DOHH2 (cell line): ENCODE measurements at regions not wholly inside any gene's neighbourhood (a gene's known extent, or its start where the extent isn't known, plus 50 kb on each side); places are given as distances from the start of the nearest gene placed in this dataset.

Experiments
- H3F3A ChIP-seq: fragments of 200-600 bp; sonication (generic), shearing (Covaris generic); 2 replicates; pipeline ENCODE4 v1.6.0; 2016; ENCODE audit warnings: antibody characterized with exemption, mild to moderate bottlenecking; ENCODE audit not compliant: control insufficient read depth, insufficient read depth
- H3K27ac ChIP-seq: fragments of 200-600 bp; sonication (generic); 2 replicates; pipeline ENCODE4 v1.5.1; 2014; ENCODE audit warnings: low read depth, mild to moderate bottlenecking, low read length, moderate library complexity
- H3K27me3 ChIP-seq: fragments of 200-600 bp; sonication (generic); 2 replicates; pipeline ENCODE4 v1.6.1; 2014; ENCODE audit warnings: mild to moderate bottlenecking, low read length, mixed read lengths; ENCODE audit not compliant: control insufficient read depth
- H3K36me3 ChIP-seq: fragments of 200-600 bp; sonication (generic); 2 replicates; pipeline ENCODE4 v1.6.1; 2014; ENCODE audit warnings: mild to moderate bottlenecking, low read length, moderate library complexity, mixed read lengths; ENCODE audit not compliant: control insufficient read depth
- H3K4me1 ChIP-seq: fragments of 200-600 bp; sonication (generic); 2 replicates; pipeline ENCODE4 v1.6.1; 2014; ENCODE audit warnings: mild to moderate bottlenecking, low read length, mixed read lengths; ENCODE audit not compliant: control insufficient read depth
- H3K4me2 ChIP-seq: fragments of 200-600 bp; sonication (generic); 2 replicates; pipeline ENCODE4 v1.6.0; 2014; ENCODE audit warnings: mild to moderate bottlenecking, low read length, moderate library complexity
- H3K4me3 ChIP-seq: fragments of 200-600 bp; sonication (generic); 2 replicates; pipeline ENCODE4 v1.5.1; 2014; ENCODE audit warnings: mild to moderate bottlenecking, low read length, mixed read lengths
- H3K79me2 ChIP-seq: fragments of 200-600 bp; sonication (generic); 2 replicates; pipeline ENCODE4 v1.6.1; 2014; ENCODE audit warnings: mild to moderate bottlenecking, low read length, mixed read lengths; ENCODE audit not compliant: control insufficient read depth
- H3K9me2 ChIP-seq: fragments of 200-600 bp; sonication (generic); replicated peaks from 2 replicates; pipeline ENCODE4 v1.6.1; 2014; ENCODE audit warnings: mild to moderate bottlenecking, low read length, mixed read lengths; ENCODE audit not compliant: control insufficient read depth
- H3K9me3 ChIP-seq: fragments of 200-600 bp; sonication (generic); 2 replicates; pipeline ENCODE4 v1.6.1; 2014; ENCODE audit warnings: antibody characterized with exemption, low read length, mixed read lengths; ENCODE audit not compliant: control insufficient read depth, insufficient read depth
- H4K20me1 ChIP-seq: fragments of 200-600 bp; sonication (generic); 2 replicates; pipeline ENCODE4 v1.6.0; 2014; ENCODE audit warnings: low read depth, mild to moderate bottlenecking, antibody characterized with exemption, low read length, moderate library complexity; ENCODE audit not compliant: control insufficient read depth, insufficient read depth
- CTCF ChIP-seq: fragments of 200-600 bp; sonication (generic); IDR thresholded peaks from one replicate; pipeline ENCODE4 v1.5.1; 2014; ENCODE audit warnings: antibody characterized with exemption, mild to moderate bottlenecking, low read depth, low read length; ENCODE audit not compliant: poor library complexity, severe bottlenecking
- EZH2phosphoT487 ChIP-seq: fragments of 200-600 bp; sonication (generic); IDR thresholded peaks from 2 replicates; pipeline ENCODE4 v1.6.1; 2017; ENCODE audit warnings: borderline replicate concordance, mild to moderate bottlenecking, antibody characterized with exemption, low read length, moderate library complexity, mixed read lengths

DNA sequence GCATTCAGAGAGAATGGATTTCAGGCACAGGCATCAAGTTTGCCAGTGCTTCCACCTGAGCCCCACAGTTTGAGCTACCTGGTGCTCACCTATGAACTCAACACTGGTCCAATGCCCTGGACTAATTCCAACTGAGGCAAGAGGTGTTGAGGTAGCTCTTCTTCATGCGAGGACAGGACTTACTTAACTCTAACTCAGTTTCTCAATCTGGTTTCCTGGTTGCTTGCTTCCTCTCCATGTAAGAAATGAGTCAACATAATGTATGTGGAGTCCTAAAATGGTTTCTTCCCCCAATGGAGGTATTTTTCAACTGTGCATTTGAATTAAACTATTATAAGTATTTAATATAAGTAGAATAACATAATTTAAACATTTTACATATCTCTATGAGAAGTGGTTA is 523.6 kb upstream of the DAB2 start:
- Histone ChIP-seq H3F3A (no peaks in the 10 kb centered on the region), H3K9me3 (no peaks in the 10 kb centered on the region), H3K27me3 (no peaks in the 10 kb centered on the region), H3K36me3 (no peaks in the 10 kb centered on the region), H3K27ac (no peak overlapping the region), H3K4me1 (no peaks in the 10 kb centered on the region), H3K4me3 (no peak overlapping the region), H3K9me2 (no peaks in the 10 kb centered on the region), H3K4me2 (no peak overlapping the region), H4K20me1 (no peaks in the 10 kb centered on the region), H3K79me2 (no peaks in the 10 kb centered on the region)
- TF ChIP-seq EZH2phosphoT487 (no peak), CTCF (no peak)

- H4K20me1 ChIP-seq: no peaks in the 10 kb centered on the region
- H3K4me3 ChIP-seq: no peak overlapping the region
- TF ChIP-seq EZH2phosphoT487 (no peak), CTCF (no peak)
- no peaks in the 10 kb centered on the region for H3K27me3 ChIP-seq
- H3K36me3 ChIP-seq: no peaks in the 10 kb centered on the region
- no peaks in the 10 kb centered on the region for H3K9me3 ChIP-seq
- H3F3A ChIP-seq: no peaks in the 10 kb centered on the region
- no peak overlapping the region for H3K4me2 ChIP-seq
- no peaks in the 10 kb centered on the region for H3K79me2 ChIP-seq
- H3K27ac ChIP-seq: no peak overlapping the region
- H3K4me1 ChIP-seq: no peaks in the 10 kb centered on the region
- no peaks in the 10 kb centered on the region for H3K9me2 ChIP-seq
Measured at GRCh38 chr5:39947657-39948056, 522.9 kb upstream of the DAB2 start.

DNA sequence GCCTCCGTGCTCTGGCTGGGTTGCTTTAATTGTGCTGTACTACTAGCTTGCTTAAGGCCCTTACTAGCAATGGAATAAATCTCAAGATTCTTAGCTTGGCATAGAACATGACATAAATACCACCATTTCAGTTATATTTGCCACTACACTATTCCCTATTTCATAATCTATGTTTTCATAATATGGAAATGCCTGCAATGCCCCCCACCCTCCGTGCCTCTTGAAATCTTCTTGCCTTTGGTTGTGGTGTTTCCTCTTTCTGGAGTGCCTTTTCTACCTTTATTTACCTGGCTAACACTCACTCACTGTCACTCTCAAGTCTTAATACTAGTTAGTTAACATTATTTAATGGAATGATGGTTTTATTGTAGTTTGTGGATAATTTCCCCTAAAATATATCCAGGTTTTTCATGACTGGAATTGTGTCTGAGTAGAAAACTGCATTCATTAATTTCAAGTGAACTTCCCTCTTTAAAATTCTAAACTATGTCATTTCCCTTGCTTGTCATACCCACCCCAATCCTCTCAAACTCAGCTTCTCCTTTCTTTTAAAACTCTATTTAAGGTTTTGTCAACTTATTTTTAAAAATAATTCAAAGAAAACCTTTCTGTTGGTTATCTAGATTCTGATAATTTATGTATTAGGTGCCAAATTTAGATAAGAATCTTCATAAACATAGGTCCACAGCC is 521.7 kb upstream of the DAB2 start:
- Histone ChIP-seq H3K4me3 (no peak overlapping the region), H3K4me2 (no peak overlapping the region), H3K27ac (no peak overlapping the region), H4K20me1 (no peaks in the 10 kb centered on the region), H3K36me3 (no peaks in the 10 kb centered on the region), H3K9me3 (no peaks in the 10 kb centered on the region), H3K9me2 (no peaks in the 10 kb centered on the region), H3F3A (no peaks in the 10 kb centered on the region), H3K27me3 (no peaks in the 10 kb centered on the region), H3K79me2 (no peaks in the 10 kb centered on the region), H3K4me1 (no peaks in the 10 kb centered on the region)
- TF ChIP-seq EZH2phosphoT487: no peak
- no peak for TF ChIP-seq CTCF
